IMR-90 (cell line): ENCODE measurements at regions not wholly inside any gene's neighbourhood (a gene's known extent, or its start where the extent isn't known, plus 50 kb on each side); places are given as distances from the start of the nearest gene placed in this dataset.

ENCODE experiments used
- ATAC-seq: fragments of 200-7000 bp; cut with Tn5 transposase; 2 replicates; pipeline ENCODE4 v1.9.1; 2020; ENCODE audit warnings: low read depth, mild to moderate bottlenecking, moderate library complexity
- BruUV-seq: library from RNA; stranded (reverse); fragments of 400-500 nt; replicated peaks from 2 replicates; lab custom pipeline; 2021; lab: Mats Ljungman, UMichigan
- CTCF ChIA-PET: fragments of 300-600 bp; formaldehyde crosslinking; extraction: SDS; loops from one replicate; lab custom pipeline; 2021; ENCODE audit warnings: antibody characterized with exemption; lab: Yijun Ruan, JAX
- POLR2A ChIA-PET: fragments of 300-600 bp; sonication (Branson Sonifier 250); formaldehyde crosslinking; loops from one replicate; lab custom pipeline; 2022; ENCODE audit warnings: antibody characterized with exemption; ENCODE audit not compliant: unreplicated experiment; lab: Charles Lee
- DNase-seq: peaks from one replicate; pipeline ENCODE4 v3.0.0; 2013
- H2AFZ ChIP-seq: replicated peaks from 2 replicates; pipeline ENCODE3; 2013; ENCODE audit warnings: low read length, mild to moderate bottlenecking; ENCODE audit not compliant: poor library complexity
- H2AK5ac ChIP-seq: 2 replicates; pipeline ENCODE4 v1.6.1; 2013; ENCODE audit warnings: low read depth, low read length, inconsistent platforms
- H2AK9ac ChIP-seq: replicated peaks from 2 replicates; pipeline ENCODE3; 2013; ENCODE audit warnings: mild to moderate bottlenecking, low read depth, low read length, moderate library complexity; ENCODE audit not compliant: poor library complexity
- H2BK120ac ChIP-seq: 2 replicates; pipeline ENCODE4 v1.6.1; 2013; ENCODE audit warnings: low read depth, low read length, inconsistent platforms
- H2BK15ac ChIP-seq: 3 replicates; pipeline ENCODE4 v1.6.1; 2013; ENCODE audit warnings: low read depth, low read length, inconsistent platforms
- H2BK20ac ChIP-seq: 2 replicates; pipeline ENCODE4 v1.6.1; 2013; ENCODE audit warnings: low read depth, mild to moderate bottlenecking, inconsistent platforms, low read length, moderate library complexity
- H2BK5ac ChIP-seq: 2 replicates; pipeline ENCODE4 v1.6.1; 2013; ENCODE audit warnings: mild to moderate bottlenecking, low read depth, low read length, inconsistent platforms; ENCODE audit not compliant: poor library complexity, severe bottlenecking
- H3K14ac ChIP-seq: replicated peaks from 2 replicates; pipeline ENCODE4 v1.6.1; 2013; ENCODE audit warnings: low read depth, low read length, inconsistent platforms
- H3K18ac ChIP-seq: 2 replicates; pipeline ENCODE4 v1.6.1; 2013; ENCODE audit warnings: low read depth, low read length, control low read depth
- H3K23ac ChIP-seq: 2 replicates; pipeline ENCODE4 v1.6.1; 2013; ENCODE audit warnings: low read depth, low read length, inconsistent platforms
- H3K27ac ChIP-seq: 2 replicates; pipeline ENCODE4 v1.5.1; 2013; ENCODE audit warnings: mild to moderate bottlenecking, control low read depth, low read length; ENCODE audit not compliant: insufficient read depth
- H3K27me3 ChIP-seq: 2 replicates; pipeline ENCODE4 v1.6.1; 2013; ENCODE audit warnings: low read length; ENCODE audit not compliant: control insufficient read depth, insufficient read depth
- H3K36me3 ChIP-seq: 2 replicates; pipeline ENCODE4 v1.6.1; 2013; ENCODE audit warnings: low read length, mixed read lengths; ENCODE audit not compliant: control insufficient read depth, insufficient read depth
- H3K4ac ChIP-seq: 2 replicates; pipeline ENCODE4 v1.6.1; 2013; ENCODE audit warnings: low read depth, low read length, inconsistent platforms
- H3K4me1 ChIP-seq: 2 replicates; pipeline ENCODE4 v1.6.1; 2013; ENCODE audit warnings: low read length, mixed read lengths; ENCODE audit not compliant: control insufficient read depth, insufficient read depth
- H3K4me2 ChIP-seq: 2 replicates; pipeline ENCODE4 v1.6.1; 2013; ENCODE audit warnings: low read depth, mild to moderate bottlenecking, control low read depth, low read length, moderate library complexity
- H3K4me3 ChIP-seq: 2 replicates; pipeline ENCODE4 v1.5.1; 2013; ENCODE audit warnings: low read depth, mild to moderate bottlenecking, control low read depth, low read length, moderate library complexity; ENCODE audit not compliant: insufficient read depth
- H3K56ac ChIP-seq: 2 replicates; pipeline ENCODE4 v1.6.1; 2013; ENCODE audit warnings: low read length, inconsistent platforms; ENCODE audit not compliant: insufficient read depth; ENCODE audit errors: extremely low read depth
- H3K79me1 ChIP-seq, 2 experiments: 2 replicates each; pipeline ENCODE4 v1.6.1; 2013; ENCODE audit warnings: low read length in 2 of 2, inconsistent platforms in 1 of 2, low read depth in 1 of 2
- H3K9ac ChIP-seq: 2 replicates; pipeline ENCODE4 v1.6.1; 2013; ENCODE audit warnings: low read depth, low read length, control low read depth
- H3K9me1 ChIP-seq: 2 replicates; pipeline ENCODE4 v1.6.1; 2013; ENCODE audit warnings: low read length, inconsistent platforms; ENCODE audit not compliant: insufficient read depth
- H3K9me3 ChIP-seq: 2 replicates; pipeline ENCODE4 v1.6.1; 2013; ENCODE audit warnings: low read length; ENCODE audit not compliant: control insufficient read depth, insufficient read depth
- H4K20me1 ChIP-seq: 2 replicates; pipeline ENCODE4 v1.6.1; 2013; ENCODE audit warnings: low read length, inconsistent platforms; ENCODE audit not compliant: insufficient read depth
- H4K5ac ChIP-seq: 2 replicates; pipeline ENCODE4 v1.6.1; 2013; ENCODE audit warnings: mild to moderate bottlenecking, low read depth, low read length, control low read depth
- H4K8ac ChIP-seq, 2 experiments: 2 replicates each; pipeline ENCODE4 v1.6.1; 2013; ENCODE audit warnings: low read depth in 2 of 2, low read length in 2 of 2, control low read depth in 1 of 2, inconsistent platforms in 1 of 2
- H4K91ac ChIP-seq: 2 replicates; pipeline ENCODE4 v1.6.1; 2013; ENCODE audit warnings: low read depth, low read length, inconsistent platforms; ENCODE audit not compliant: insufficient read depth
- BHLHE40 ChIP-seq: fragments of 150-350 bp; IDR thresholded peaks from 2 replicates; pipeline ENCODE4 v1.6.1; 2016; ENCODE audit warnings: mild to moderate bottlenecking, low read depth, low read length
- CEBPB ChIP-seq: IDR thresholded peaks from 2 replicates; pipeline ENCODE4 v1.6.1; 2012; ENCODE audit warnings: low read depth, low read length, improper control_type of control experiment
- CHD1 ChIP-seq: IDR thresholded peaks from 2 replicates; pipeline ENCODE4 v1.6.1; 2012; ENCODE audit warnings: low read depth, low read length, improper control_type of control experiment
- FOS ChIP-seq: fragments of 150-350 bp; IDR thresholded peaks from 2 replicates; pipeline ENCODE4 v1.6.1; 2016; ENCODE audit warnings: low read depth, low read length
- MAFK ChIP-seq: IDR thresholded peaks from 2 replicates; pipeline ENCODE4 v1.6.1; 2012; ENCODE audit warnings: low read depth, low read length, improper control_type of control experiment
- MAZ ChIP-seq: IDR thresholded peaks from 2 replicates; pipeline ENCODE4 v1.6.1; 2012; ENCODE audit warnings: low read depth, mild to moderate bottlenecking, low read length, improper control_type of control experiment, moderate library complexity, borderline replicate concordance
- MXI1 ChIP-seq: IDR thresholded peaks from 2 replicates; pipeline ENCODE4 v1.6.1; 2012; ENCODE audit warnings: low read depth, mild to moderate bottlenecking, low read length, moderate library complexity, borderline replicate concordance
- NFE2L2 ChIP-seq: fragments of 150-350 bp; IDR thresholded peaks from 2 replicates; pipeline ENCODE4 v1.6.1; 2016; ENCODE audit warnings: low read depth, mild to moderate bottlenecking, low read length
- POLR2A ChIP-seq: IDR thresholded peaks from 2 replicates; pipeline ENCODE4 v1.6.1; 2012; ENCODE audit warnings: mild to moderate bottlenecking, low read depth, low read length
- RAD21 ChIP-seq: IDR thresholded peaks from 2 replicates; pipeline ENCODE4 v1.6.1; 2012; ENCODE audit warnings: low read length, improper control_type of control experiment
- RCOR1 ChIP-seq: IDR thresholded peaks from 2 replicates; pipeline ENCODE4 v1.6.1; 2012; ENCODE audit warnings: mild to moderate bottlenecking, low read length, improper control_type of control experiment; ENCODE audit not compliant: insufficient replicate concordance
- RFX5 ChIP-seq: IDR thresholded peaks from 2 replicates; pipeline ENCODE4 v1.8.0; 2012; ENCODE audit warnings: low read depth, mild to moderate bottlenecking, low read length, moderate library complexity
- WGBS, 2 experiments: methylation state at CpG; one replicate each; pipeline versions ENCODE4 v1.1.5 to v1.1.7; 2013; ENCODE audit warnings: missing lambda C conversion rate in 2 of 2; ENCODE audit not compliant: insufficient read length in 1 of 2; ENCODE audit errors: extremely low coverage in 2 of 2; 5-methylcytosine and 5-hydroxymethylcytosine counted together
- dilution Hi-C: fragments of 300-500 bp; cut with HindIII; formaldehyde crosslinking; loops from one replicate; pipeline ENCODE4 v1.14.3; 2018; ENCODE audit warnings: low sequenced_read_pairs; ENCODE audit not compliant: unreplicated experiment
- in situ Hi-C: fragments of 300-500 bp; cut with MboI; formaldehyde crosslinking; loops from 3 replicates; pipeline ENCODE4 v1.14.3; 2019; ENCODE audit warnings: low sequenced_read_pairs, inconsistent platforms, mixed read lengths
- intact Hi-C: fragments of 100-400 bp; cut with micrococcal nuclease; formaldehyde crosslinking; loops from 2 replicates; pipeline ENCODE4 v1.10.0; 2022

- ChIA-PET POLR2A (no interaction called here), CTCF (no interaction called here)
- TF ChIP-seq MAZ (no peak), MXI1 (no peak), CEBPB (no peak), MAFK (no peak), POLR2A (no peak), NFE2L2 (no peak), RFX5 (no peak), RCOR1 (no peak), RAD21 (no peak), BHLHE40 (no peak), CHD1 (no peak), FOS (no peak)
- H3K79me1 ChIP-seq, result no peaks in the 10 kb centered on the region
- no peaks in the 10 kb centered on the region for H4K20me1 ChIP-seq
- H4K91ac ChIP-seq, result no peak overlapping the region
- no peak overlapping the region for H4K5ac ChIP-seq
- dilution Hi-C loops, result no loop called here
- H3K56ac ChIP-seq, result no peak overlapping the region
- no peaks in the 10 kb centered on the region for H3K9me1 ChIP-seq
- H2BK120ac ChIP-seq, result no peak overlapping the region
- intact Hi-C loops, result no loop called here
- no peak overlapping the region for H3K27ac ChIP-seq
- H3K4me1 ChIP-seq, result no peaks in the 10 kb centered on the region
- H3K4ac ChIP-seq, result no peak overlapping the region
- H2BK15ac ChIP-seq, result no peak overlapping the region
- no peak for DNase-seq
- WGBS, 2 experiments, result no CpG with 5 or more reads among the region's 4 CpGs
- no peaks in the 10 kb centered on the region for H3K27me3 ChIP-seq
- no peak overlapping the region for H2AK5ac ChIP-seq
- H2BK5ac ChIP-seq, result no peak overlapping the region
- H3K23ac ChIP-seq, result no peak overlapping the region
- BruUV-seq, result no TSS peak
- no peak overlapping the region for H3K9ac ChIP-seq
- no peak overlapping the region for H3K18ac ChIP-seq
- H2BK20ac ChIP-seq, result no peak overlapping the region
- no peak overlapping the region for H3K4me3 ChIP-seq
- ATAC-seq, result no peak
- H3K4me2 ChIP-seq, result no peak overlapping the region
- no peaks in the 10 kb centered on the region for H3K36me3 ChIP-seq
- H3K9me3 ChIP-seq, result peaks cover 55% of the 10 kb centered on the region
- no peak overlapping the region for H3K14ac ChIP-seq
- no peak overlapping the region for H2AFZ ChIP-seq
- in situ Hi-C loops, result no loop called here
- no peak overlapping the region for H4K8ac ChIP-seq
- no peak overlapping the region for H2AK9ac ChIP-seq
Measured at GRCh38 chr10:128729910-128730420, 603.7 kb upstream of the MKI67 start.
